B cell (primary cell): ENCODE measurements at regions not wholly inside any gene's neighbourhood (a gene's known extent, or its start where the extent isn't known, plus 50 kb on each side); places are given as distances from the start of the nearest gene placed in this dataset.

ENCODE experiments used
- ATAC-seq: fragments of 200-7000 bp; cut with Tn5 transposase; one replicate; pipeline ENCODE4 v1.10.0; 2021; ENCODE audit warnings: low read depth, mild to moderate bottlenecking, moderate number of reproducible peaks, moderate library complexity
- CTCF ChIA-PET: fragments of 350-600 bp; sonication (Branson Sonifier 250); formaldehyde crosslinking; loops from one replicate; lab custom pipeline; 2021; ENCODE audit warnings: antibody characterized with exemption, inconsistent platforms; lab: Charles Lee
- POLR2A ChIA-PET: fragments of 350-600 bp; sonication (Branson Sonifier 250); formaldehyde crosslinking; loops from one replicate; lab custom pipeline; 2021; ENCODE audit warnings: antibody characterized with exemption; lab: Charles Lee
- DNase-seq: peaks from one replicate; pipeline ENCODE4 v3.0.0; 2013
- H2AFZ ChIP-seq: 2 replicates; pipeline ENCODE4 v1.6.1; 2012; ENCODE audit warnings: mild to moderate bottlenecking, low read depth, low read length; ENCODE audit not compliant: insufficient read depth, poor library complexity, severe bottlenecking
- H3K27ac ChIP-seq, 2 donors: 1 replicate in 1 of 2; 2 replicates in 1 of 2; pipeline ENCODE4 v1.5.1; 2012 to 2013; ENCODE audit warnings: low read length in 2 of 2, mild to moderate bottlenecking in 2 of 2, moderate library complexity in 1 of 2
- H3K27me3 ChIP-seq, 4 experiments: fragments of 200-600 bp in 1 of 4; sonication (generic) in 1 of 4; replicated peaks in 1 of 4; 1 replicate in 2 of 4; 2 replicates in 2 of 4; pipeline versions ENCODE4 v1.6.1 to v1.7.0; 2013 to 2016; ENCODE audit warnings: low read length in 3 of 4, mild to moderate bottlenecking in 2 of 4, mixed read lengths in 1 of 4, moderate library complexity in 1 of 4; ENCODE audit not compliant: insufficient read depth in 4 of 4, control insufficient read depth in 3 of 4; ENCODE audit errors: control extremely low read depth in 1 of 4
- H3K36me3 ChIP-seq, 2 experiments: replicated peaks in 1 of 2; 1 replicate in 1 of 2; 2 replicates in 1 of 2; pipeline versions ENCODE4 v1.6.1 to v1.7.1; 2013; ENCODE audit warnings: low read length in 1 of 2; ENCODE audit not compliant: insufficient read depth in 2 of 2, control insufficient read depth in 1 of 2; ENCODE audit errors: control extremely low read depth in 1 of 2, extremely low read depth in 1 of 2
- H3K4me1 ChIP-seq, 2 donors: fragments of 200-600 bp in 1 of 2; sonication (generic) in 1 of 2; 1 replicate in 1 of 2; 2 replicates in 1 of 2; pipeline versions ENCODE4 v1.5.1 to v1.6.1; 2013 to 2017; ENCODE audit warnings: low read length in 2 of 2; ENCODE audit not compliant: control insufficient read depth in 2 of 2, insufficient read depth in 2 of 2
- H3K4me2 ChIP-seq: replicated peaks from 2 replicates; pipeline ENCODE3; 2012; ENCODE audit warnings: mild to moderate bottlenecking, low read depth, low read length; ENCODE audit not compliant: poor library complexity, severe bottlenecking
- H3K4me3 ChIP-seq, 5 experiments: fragments of 200-600 bp in 1 of 5; sonication (generic) in 1 of 5; 1 replicate in 3 of 5; 2 replicates in 2 of 5; pipeline versions ENCODE4 v1.5.1 to v1.7.0; 2011 to 2016; ENCODE audit warnings: low read length in 4 of 5, mild to moderate bottlenecking in 4 of 5, low read depth in 2 of 5, control low read depth in 1 of 5, moderate library complexity in 1 of 5; ENCODE audit not compliant: insufficient read depth in 1 of 5; ENCODE audit errors: control extremely low read depth in 1 of 5, extremely low read depth in 1 of 5
- H3K79me2 ChIP-seq: fragments of 200-600 bp; sonication (generic); one replicate; pipeline ENCODE4 v1.6.0; 2016; ENCODE audit warnings: low read length; ENCODE audit not compliant: control insufficient read depth, insufficient read depth
- H3K9ac ChIP-seq: fragments of 200-600 bp; sonication (generic); 2 replicates; pipeline ENCODE4 v1.6.1; 2017; ENCODE audit warnings: mild to moderate bottlenecking, low read length, moderate library complexity
- H3K9me3 ChIP-seq, 3 donors: one replicate each; pipeline versions ENCODE4 v1.6.1 to v1.7.1; 2013; ENCODE audit warnings: low read length in 2 of 3; ENCODE audit not compliant: control insufficient read depth in 2 of 3, insufficient read depth in 1 of 3; ENCODE audit errors: control extremely low read depth in 1 of 3
- H4K20me1 ChIP-seq: 2 replicates; pipeline ENCODE4 v1.6.0; 2012; ENCODE audit warnings: mild to moderate bottlenecking, low read length; ENCODE audit not compliant: insufficient read depth, control insufficient read depth, poor library complexity, severe bottlenecking
- H3K27ac Mint-ChIP-seq: one replicate; pipeline ENCODE4 v1.8.0; 2021; ENCODE audit warnings: mixed read lengths
- H3K27me3 Mint-ChIP-seq: one replicate; pipeline ENCODE4 v1.8.0; 2021; ENCODE audit warnings: mixed read lengths
- H3K4me1 Mint-ChIP-seq: one replicate; pipeline ENCODE4 v1.8.0; 2021; ENCODE audit warnings: mixed read lengths
- H3K4me3 Mint-ChIP-seq: one replicate; pipeline ENCODE4 v1.8.0; 2021; ENCODE audit warnings: mixed read lengths
- H3K9me3 Mint-ChIP-seq: one replicate; pipeline ENCODE4 v1.8.0; 2022; ENCODE audit warnings: mixed read lengths; ENCODE audit not compliant: insufficient read depth
- CTCF ChIP-seq: fragments of 200-600 bp; IDR thresholded peaks from one replicate; pipeline ENCODE4 v1.8.0; 2022; ENCODE audit warnings: antibody characterized with exemption, mild to moderate bottlenecking
- EZH2 ChIP-seq: IDR thresholded peaks from 2 replicates; pipeline ENCODE4 v1.6.1; 2012; ENCODE audit warnings: borderline replicate concordance, low read depth, mild to moderate bottlenecking, moderate library complexity, low read length; ENCODE audit not compliant: insufficient read depth, poor library complexity, severe bottlenecking
- WGBS: methylation state at CpG from one replicate; pipeline ENCODE4 v1.1.5; 2013; ENCODE audit warnings: missing lambda C conversion rate; ENCODE audit not compliant: insufficient coverage; 5-methylcytosine and 5-hydroxymethylcytosine counted together
- intact Hi-C: fragments of 100-400 bp; cut with micrococcal nuclease; formaldehyde crosslinking; loops from one replicate; pipeline ENCODE4 v1.10.0; 2022

GRCh38 chr6:90915224-90915915, 328.5 kb upstream of the MAP3K7 start:
- no peaks in the 10 kb centered on the region for H3K36me3 ChIP-seq
- H4K20me1 ChIP-seq, result no peaks in the 10 kb centered on the region
- ChIA-PET POLR2A (no interaction called here), CTCF (no interaction called here)
- Mint-ChIP-seq H3K27me3 (peaks cover 2% of the 10 kb centered on the region), H3K4me3 (no peak overlapping the region), H3K4me1 (no peaks in the 10 kb centered on the region), H3K27ac (no peak overlapping the region), H3K9me3 (peaks cover 3% of the 10 kb centered on the region)
- H3K4me1 ChIP-seq, result no peaks in the 10 kb centered on the region
- WGBS, result 50% methylated on average over 5 of the region's 5 CpGs
- TF ChIP-seq CTCF, result no peak
- no peak for TF ChIP-seq EZH2
- no peak overlapping the region for H3K4me3 ChIP-seq
- ATAC-seq (no peak), DNase-seq (no peak)
- H3K4me2 ChIP-seq, result no peak overlapping the region
- H3K27me3 ChIP-seq, result no peaks in the 10 kb centered on the region
- no peak overlapping the region for H2AFZ ChIP-seq
- intact Hi-C loops, result no loop called here
- H3K79me2 ChIP-seq, result no peaks in the 10 kb centered on the region
- H3K9me3 ChIP-seq, result peaks cover 0 to 9% (median 4%) of the 10 kb centered on the region in 3 donors
- no peak overlapping the region for H3K9ac ChIP-seq
- H3K27ac ChIP-seq, result no peak overlapping the region

GRCh38 chr6:90914312-90914711, 327.4 kb upstream of the MAP3K7 start:
- Mint-ChIP-seq H3K4me3 (no peak overlapping the region), H3K27me3 (peaks cover 2% of the 10 kb centered on the region), H3K4me1 (no peaks in the 10 kb centered on the region), H3K27ac (no peak overlapping the region), H3K9me3 (peaks cover 3% of the 10 kb centered on the region)
- no peak for ATAC-seq
- Histone ChIP-seq H3K9ac (no peak overlapping the region), H3K4me2 (no peak overlapping the region), H3K27me3 (no peaks in the 10 kb centered on the region), H3K4me3 (no peak overlapping the region), H3K79me2 (no peaks in the 10 kb centered on the region), H3K4me1 (no peaks in the 10 kb centered on the region), H3K36me3 (no peaks in the 10 kb centered on the region), H3K27ac (no peak overlapping the region), H2AFZ (no peak overlapping the region), H3K9me3 (peaks cover 0 to 9% (median 4%) of the 10 kb centered on the region in 3 donors), H4K20me1 (no peaks in the 10 kb centered on the region)
- DNase-seq, result no peak
- CTCF ChIA-PET, result no interaction called here
- 80% methylated on average over 1 of the region's 2 CpGs for WGBS
- TF ChIP-seq EZH2 (no peak), CTCF (no peak)
- POLR2A ChIA-PET, result no interaction called here
- intact Hi-C loops, result no loop called here
